Neural crest cell (in vitro differentiated cells): ENCODE measurements at regions not wholly inside any gene's neighbourhood (a gene's known extent, or its start where the extent isn't known, plus 50 kb on each side); places are given as distances from the start of the nearest gene placed in this dataset.

Source experiments
- DNase-seq: peaks from one replicate; pipeline ENCODE4 v3.0.0; 2021; ENCODE audit warnings: low read depth, mixed read lengths, low spot score
- H3K27ac Mint-ChIP-seq: one replicate; pipeline ENCODE4 v1.8.0; 2021; ENCODE audit warnings: mild to moderate bottlenecking, mixed read lengths; ENCODE audit not compliant: unreplicated experiment
- H3K27me3 Mint-ChIP-seq: 2 replicates; pipeline ENCODE4 v1.8.0; 2021; ENCODE audit warnings: low read depth, mild to moderate bottlenecking, mixed read lengths
- H3K36me3 Mint-ChIP-seq: 2 replicates; pipeline ENCODE4 v1.8.0; 2021; ENCODE audit warnings: low read depth, mild to moderate bottlenecking, mixed read lengths
- H3K4me1 Mint-ChIP-seq: 2 replicates; pipeline ENCODE4 v1.8.0; 2021; ENCODE audit warnings: mixed read lengths
- H3K4me3 Mint-ChIP-seq: one replicate; pipeline ENCODE4 v1.8.0; 2021; ENCODE audit warnings: mild to moderate bottlenecking, mixed read lengths
- H3K9me3 Mint-ChIP-seq: 2 replicates; pipeline ENCODE4 v1.8.0; 2021; ENCODE audit warnings: mixed read lengths
- TF ChIP-seq, protein P1 (sequence below): fragments of 200-600 bp; sonication (generic); conservative IDR thresholded peaks from 2 replicates; pipeline ENCODE4 v1.5.0; 2021; ENCODE audit warnings: antibody characterized with exemption, mild to moderate bottlenecking

DNA sequence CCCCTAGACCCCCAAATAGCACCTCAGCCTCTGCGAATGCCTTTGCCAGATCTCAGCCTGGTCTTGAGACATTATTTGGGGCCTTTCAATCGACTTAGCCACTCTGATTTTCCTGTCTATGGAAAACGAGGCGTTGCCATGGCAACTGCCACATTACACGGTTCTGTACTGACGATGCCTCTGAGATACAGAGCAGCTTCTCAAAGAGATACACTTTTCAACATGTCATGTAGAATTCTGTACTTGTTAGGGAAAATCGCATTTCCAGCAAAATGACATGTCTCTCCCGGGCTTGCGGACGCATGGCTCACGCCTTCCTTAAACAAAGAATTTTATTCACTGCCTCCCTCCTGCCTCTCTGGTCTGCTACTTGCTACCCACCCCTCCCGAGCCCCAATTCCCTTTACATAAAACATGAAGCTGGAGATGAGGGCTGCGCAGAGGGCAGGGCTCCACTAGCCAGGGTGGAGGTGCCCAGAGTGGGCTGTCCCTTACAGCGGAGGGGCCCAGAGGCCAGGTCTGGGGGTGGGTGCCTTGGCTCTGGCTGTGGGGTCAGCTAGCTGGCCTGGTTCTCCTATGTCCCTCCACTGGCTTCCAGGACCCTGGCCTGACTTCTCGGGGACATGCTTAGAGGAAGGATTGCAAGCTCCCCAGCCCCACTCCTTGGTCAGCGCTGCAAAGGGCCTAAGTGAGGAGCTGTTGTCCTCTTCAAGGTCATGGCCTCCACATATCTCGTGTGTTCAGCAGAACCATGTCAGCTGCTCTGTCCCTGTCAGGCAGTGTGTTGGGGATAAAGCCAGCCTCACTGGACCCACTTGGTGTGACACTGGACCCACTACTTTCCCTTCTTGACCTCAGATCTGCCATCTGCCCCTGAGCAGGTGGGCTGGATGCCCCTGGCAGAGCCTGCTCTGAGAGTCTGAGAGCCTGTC, 342.5 kb downstream of the RPS24 start:
- peaks cover 6% of the 10 kb centered on the region for H3K9me3 Mint-ChIP-seq
- peak; percentile 33 for DNase-seq
- no peaks in the 10 kb centered on the region for H3K27me3 Mint-ChIP-seq
- H3K4me1 Mint-ChIP-seq: peaks cover 32% of the 10 kb centered on the region
- peaks cover 4% of the 10 kb centered on the region for H3K36me3 Mint-ChIP-seq
- TF ChIP-seq, protein P1, sequence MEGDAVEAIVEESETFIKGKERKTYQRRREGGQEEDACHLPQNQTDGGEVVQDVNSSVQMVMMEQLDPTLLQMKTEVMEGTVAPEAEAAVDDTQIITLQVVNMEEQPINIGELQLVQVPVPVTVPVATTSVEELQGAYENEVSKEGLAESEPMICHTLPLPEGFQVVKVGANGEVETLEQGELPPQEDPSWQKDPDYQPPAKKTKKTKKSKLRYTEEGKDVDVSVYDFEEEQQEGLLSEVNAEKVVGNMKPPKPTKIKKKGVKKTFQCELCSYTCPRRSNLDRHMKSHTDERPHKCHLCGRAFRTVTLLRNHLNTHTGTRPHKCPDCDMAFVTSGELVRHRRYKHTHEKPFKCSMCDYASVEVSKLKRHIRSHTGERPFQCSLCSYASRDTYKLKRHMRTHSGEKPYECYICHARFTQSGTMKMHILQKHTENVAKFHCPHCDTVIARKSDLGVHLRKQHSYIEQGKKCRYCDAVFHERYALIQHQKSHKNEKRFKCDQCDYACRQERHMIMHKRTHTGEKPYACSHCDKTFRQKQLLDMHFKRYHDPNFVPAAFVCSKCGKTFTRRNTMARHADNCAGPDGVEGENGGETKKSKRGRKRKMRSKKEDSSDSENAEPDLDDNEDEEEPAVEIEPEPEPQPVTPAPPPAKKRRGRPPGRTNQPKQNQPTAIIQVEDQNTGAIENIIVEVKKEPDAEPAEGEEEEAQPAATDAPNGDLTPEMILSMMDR: no peak
- H3K27ac Mint-ChIP-seq: peak overlapping the region; percentile 91
- no peak overlapping the region for H3K4me3 Mint-ChIP-seq

DNA sequence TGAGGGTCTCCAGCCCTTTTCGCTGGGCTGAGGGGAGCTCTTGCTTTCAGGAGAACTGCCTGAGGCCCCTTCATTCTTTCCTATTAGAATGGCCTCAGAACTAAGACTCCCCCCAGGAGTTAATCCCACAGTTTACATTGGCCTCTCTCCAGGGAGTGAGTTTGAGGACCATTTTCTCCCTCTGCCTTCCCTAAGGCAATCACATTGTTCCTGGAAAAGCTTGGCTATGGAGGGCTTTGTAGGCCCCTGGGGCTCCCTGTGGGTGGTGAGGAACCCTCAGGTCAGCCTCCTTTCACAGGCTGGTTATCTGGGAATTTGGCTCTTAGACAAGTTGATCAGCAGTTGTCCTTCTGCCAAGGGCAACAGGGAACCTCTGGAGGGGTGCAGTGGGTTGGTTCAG, 343.7 kb downstream of the RPS24 start:
- DNase-seq: no peak
- Mint-ChIP-seq H3K9me3 (peaks cover 6% of the 10 kb centered on the region), H3K27ac (no peak overlapping the region), H3K36me3 (peaks cover 4% of the 10 kb centered on the region), H3K4me1 (peaks cover 26% of the 10 kb centered on the region), H3K4me3 (no peak overlapping the region), H3K27me3 (no peaks in the 10 kb centered on the region)
- TF ChIP-seq, protein P1: no peak

DNA sequence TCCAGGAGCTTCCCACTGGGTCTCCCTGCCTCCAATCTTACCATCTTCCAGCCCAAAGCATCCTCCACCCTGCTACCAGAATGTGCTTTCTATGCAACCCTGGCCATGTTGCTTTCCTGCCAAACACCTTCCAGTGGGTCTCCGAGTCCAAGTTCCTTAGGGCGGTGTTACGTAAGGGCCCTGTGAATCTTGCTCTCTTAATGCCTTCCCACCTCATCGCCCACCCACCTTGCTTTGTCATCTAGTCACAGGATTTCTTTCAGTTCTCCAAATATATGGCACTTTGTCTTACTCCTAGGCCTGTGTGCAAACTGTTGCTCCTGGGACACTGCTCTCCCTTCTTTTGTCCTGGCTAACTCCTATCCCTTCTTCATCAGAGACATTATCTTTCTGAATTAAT, 344.5 kb downstream of the RPS24 start:
- no peak for DNase-seq
- TF ChIP-seq, protein P1: no peak
- Mint-ChIP-seq H3K9me3 (peaks cover 6% of the 10 kb centered on the region), H3K27me3 (no peaks in the 10 kb centered on the region), H3K36me3 (peaks cover 4% of the 10 kb centered on the region), H3K27ac (no peak overlapping the region), H3K4me3 (no peak overlapping the region), H3K4me1 (peaks cover 23% of the 10 kb centered on the region)

DNA sequence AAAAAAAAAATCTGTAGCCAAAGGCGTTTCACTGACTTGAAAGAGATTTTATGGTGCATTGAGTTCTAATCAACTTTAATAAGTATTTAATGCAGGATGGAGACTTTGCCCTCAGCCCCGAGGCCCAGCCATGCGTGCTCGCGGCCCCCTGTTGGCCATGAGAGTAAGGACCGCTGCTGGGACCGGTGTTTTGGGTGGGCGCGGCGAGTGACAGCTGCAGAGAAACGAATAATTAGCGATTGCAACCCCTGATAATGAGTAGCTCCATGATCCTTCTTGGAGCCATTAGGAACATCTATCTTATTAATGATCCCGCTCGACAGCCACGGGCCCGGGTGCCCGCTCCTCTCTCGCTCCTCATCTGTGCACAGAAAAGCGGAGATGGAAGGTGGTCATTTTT, 347.4 kb downstream of the RPS24 start:
- H3K27me3 Mint-ChIP-seq: no peaks in the 10 kb centered on the region
- no peak overlapping the region for H3K4me3 Mint-ChIP-seq
- TF ChIP-seq, protein P1: peak; percentile 63
- no peak overlapping the region for H3K27ac Mint-ChIP-seq
- peaks cover 15% of the 10 kb centered on the region for H3K4me1 Mint-ChIP-seq
- H3K9me3 Mint-ChIP-seq: peaks cover 6% of the 10 kb centered on the region
- no peak for DNase-seq
- peaks cover 4% of the 10 kb centered on the region for H3K36me3 Mint-ChIP-seq

DNA sequence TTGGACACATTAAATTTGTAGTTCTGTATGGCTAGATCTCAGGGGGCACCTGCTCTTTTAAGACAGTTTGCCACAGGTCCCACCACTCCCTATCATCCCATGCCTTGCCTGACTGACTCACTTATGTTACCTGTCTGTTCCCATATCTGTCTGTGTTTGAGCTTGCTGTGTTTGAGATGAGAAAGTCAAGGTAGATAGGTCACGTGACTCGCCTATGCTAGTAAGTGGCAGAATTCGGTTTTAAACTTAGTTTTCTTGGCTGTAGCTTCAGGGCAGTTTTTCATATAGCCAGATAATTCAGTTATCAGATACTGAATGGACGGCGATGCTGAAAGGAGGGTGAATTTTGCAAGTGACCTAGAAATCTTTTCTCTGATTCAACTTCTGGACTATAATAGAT, 348.4 kb downstream of the RPS24 start:
- peaks cover 10% of the 10 kb centered on the region for H3K4me1 Mint-ChIP-seq
- no peak overlapping the region for H3K27ac Mint-ChIP-seq
- H3K27me3 Mint-ChIP-seq: no peaks in the 10 kb centered on the region
- H3K36me3 Mint-ChIP-seq: peaks cover 4% of the 10 kb centered on the region
- TF ChIP-seq, protein P1: no peak
- no peak for DNase-seq
- H3K4me3 Mint-ChIP-seq: no peak overlapping the region
- peaks cover 6% of the 10 kb centered on the region for H3K9me3 Mint-ChIP-seq
